HL-60 (cell line): ENCODE measurements at regions not wholly inside any gene's neighbourhood (a gene's known extent, or its start where the extent isn't known, plus 50 kb on each side); places are given as distances from the start of the nearest gene placed in this dataset.

Source experiments
- POLR2AphosphoS5 ChIP-seq: IDR thresholded peaks from 2 replicates; pipeline ENCODE4 v1.6.1; 2012; ENCODE audit warnings: low read depth
- TF ChIP-seq, protein P1 (sequence below): IDR thresholded peaks from one replicate; pipeline ENCODE4 v1.5.1; 2011; ENCODE audit warnings: low read length, control low read depth, inconsistent platforms; ENCODE audit not compliant: insufficient read depth
- TF ChIP-seq, protein P2 (sequence below): IDR thresholded peaks from 2 replicates; pipeline ENCODE4 v1.6.1; 2012; ENCODE audit warnings: low read depth; ENCODE audit not compliant: insufficient replicate concordance

DNA sequence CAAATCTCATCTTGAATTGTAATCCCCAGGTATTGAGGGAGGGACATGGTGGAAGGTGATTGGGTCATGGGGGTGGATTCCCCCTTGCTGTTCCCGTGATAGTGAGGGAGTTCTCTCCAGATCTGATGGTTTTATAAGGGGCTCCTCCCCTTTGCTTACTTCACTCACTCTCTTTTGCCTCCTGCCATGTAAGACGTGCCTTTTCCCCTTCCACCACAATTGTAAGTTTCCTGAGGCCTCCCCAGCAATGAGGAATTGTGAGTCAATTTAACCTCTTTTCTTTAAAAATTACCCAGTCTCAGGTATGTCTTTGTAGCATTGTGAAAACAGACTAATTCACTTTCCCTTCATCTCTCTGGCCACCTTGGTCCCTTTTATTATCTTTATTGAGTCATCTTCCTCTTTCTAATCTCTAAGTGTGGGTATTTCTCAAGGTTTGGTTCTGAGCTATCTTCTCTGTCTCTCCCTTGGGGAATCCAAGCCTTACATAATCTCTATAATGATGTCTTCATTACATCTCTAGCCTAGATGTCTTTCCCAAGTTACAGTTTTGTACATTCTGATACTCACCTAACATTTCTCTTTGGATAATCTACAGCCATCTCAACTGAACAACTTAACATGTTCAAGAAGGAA lies 99.1 kb upstream of the JCAD start:
- TF ChIP-seq, protein P1, sequence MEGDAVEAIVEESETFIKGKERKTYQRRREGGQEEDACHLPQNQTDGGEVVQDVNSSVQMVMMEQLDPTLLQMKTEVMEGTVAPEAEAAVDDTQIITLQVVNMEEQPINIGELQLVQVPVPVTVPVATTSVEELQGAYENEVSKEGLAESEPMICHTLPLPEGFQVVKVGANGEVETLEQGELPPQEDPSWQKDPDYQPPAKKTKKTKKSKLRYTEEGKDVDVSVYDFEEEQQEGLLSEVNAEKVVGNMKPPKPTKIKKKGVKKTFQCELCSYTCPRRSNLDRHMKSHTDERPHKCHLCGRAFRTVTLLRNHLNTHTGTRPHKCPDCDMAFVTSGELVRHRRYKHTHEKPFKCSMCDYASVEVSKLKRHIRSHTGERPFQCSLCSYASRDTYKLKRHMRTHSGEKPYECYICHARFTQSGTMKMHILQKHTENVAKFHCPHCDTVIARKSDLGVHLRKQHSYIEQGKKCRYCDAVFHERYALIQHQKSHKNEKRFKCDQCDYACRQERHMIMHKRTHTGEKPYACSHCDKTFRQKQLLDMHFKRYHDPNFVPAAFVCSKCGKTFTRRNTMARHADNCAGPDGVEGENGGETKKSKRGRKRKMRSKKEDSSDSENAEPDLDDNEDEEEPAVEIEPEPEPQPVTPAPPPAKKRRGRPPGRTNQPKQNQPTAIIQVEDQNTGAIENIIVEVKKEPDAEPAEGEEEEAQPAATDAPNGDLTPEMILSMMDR = no peak
- TF ChIP-seq, protein P2, sequence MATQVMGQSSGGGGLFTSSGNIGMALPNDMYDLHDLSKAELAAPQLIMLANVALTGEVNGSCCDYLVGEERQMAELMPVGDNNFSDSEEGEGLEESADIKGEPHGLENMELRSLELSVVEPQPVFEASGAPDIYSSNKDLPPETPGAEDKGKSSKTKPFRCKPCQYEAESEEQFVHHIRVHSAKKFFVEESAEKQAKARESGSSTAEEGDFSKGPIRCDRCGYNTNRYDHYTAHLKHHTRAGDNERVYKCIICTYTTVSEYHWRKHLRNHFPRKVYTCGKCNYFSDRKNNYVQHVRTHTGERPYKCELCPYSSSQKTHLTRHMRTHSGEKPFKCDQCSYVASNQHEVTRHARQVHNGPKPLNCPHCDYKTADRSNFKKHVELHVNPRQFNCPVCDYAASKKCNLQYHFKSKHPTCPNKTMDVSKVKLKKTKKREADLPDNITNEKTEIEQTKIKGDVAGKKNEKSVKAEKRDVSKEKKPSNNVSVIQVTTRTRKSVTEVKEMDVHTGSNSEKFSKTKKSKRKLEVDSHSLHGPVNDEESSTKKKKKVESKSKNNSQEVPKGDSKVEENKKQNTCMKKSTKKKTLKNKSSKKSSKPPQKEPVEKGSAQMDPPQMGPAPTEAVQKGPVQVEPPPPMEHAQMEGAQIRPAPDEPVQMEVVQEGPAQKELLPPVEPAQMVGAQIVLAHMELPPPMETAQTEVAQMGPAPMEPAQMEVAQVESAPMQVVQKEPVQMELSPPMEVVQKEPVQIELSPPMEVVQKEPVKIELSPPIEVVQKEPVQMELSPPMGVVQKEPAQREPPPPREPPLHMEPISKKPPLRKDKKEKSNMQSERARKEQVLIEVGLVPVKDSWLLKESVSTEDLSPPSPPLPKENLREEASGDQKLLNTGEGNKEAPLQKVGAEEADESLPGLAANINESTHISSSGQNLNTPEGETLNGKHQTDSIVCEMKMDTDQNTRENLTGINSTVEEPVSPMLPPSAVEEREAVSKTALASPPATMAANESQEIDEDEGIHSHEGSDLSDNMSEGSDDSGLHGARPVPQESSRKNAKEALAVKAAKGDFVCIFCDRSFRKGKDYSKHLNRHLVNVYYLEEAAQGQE = no peak
- TF ChIP-seq POLR2AphosphoS5 = no peak
